Hepatocyte (in vitro differentiated cells): ENCODE measurements at regions not wholly inside any gene's neighbourhood (a gene's known extent, or its start where the extent isn't known, plus 50 kb on each side); places are given as distances from the start of the nearest gene placed in this dataset.

Experiments
- DNase-seq: peaks from one replicate; pipeline ENCODE4 v3.0.0-alpha.2; 2016; ENCODE audit warnings: low spot score
- H2AFZ ChIP-seq: fragments of 200-600 bp; sonication (generic); 2 replicates; pipeline ENCODE4 v1.6.0; 2016; ENCODE audit warnings: antibody characterized with exemption, mild to moderate bottlenecking
- H3K27ac ChIP-seq: fragments of 200-600 bp; sonication (generic); 2 replicates; pipeline ENCODE4 v1.5.1; 2016; ENCODE audit warnings: mild to moderate bottlenecking
- H3K27me3 ChIP-seq: fragments of 200-600 bp; sonication (generic); 2 replicates; pipeline ENCODE4 v1.6.1; 2016
- H3K36me3 ChIP-seq: fragments of 200-600 bp; sonication (generic); replicated peaks from 2 replicates; pipeline ENCODE4 v1.5.1; 2016; ENCODE audit warnings: low read depth; ENCODE audit not compliant: insufficient read depth
- H3K4me1 ChIP-seq: fragments of 200-600 bp; sonication (generic); 2 replicates; pipeline ENCODE4 v1.5.1; 2016; ENCODE audit warnings: mild to moderate bottlenecking, moderate library complexity; ENCODE audit not compliant: insufficient read depth
- H3K4me2 ChIP-seq: fragments of 200-600 bp; sonication (generic); 2 replicates; pipeline ENCODE4 v1.6.0; 2016
- H3K4me3 ChIP-seq: fragments of 200-600 bp; sonication (generic); 2 replicates; pipeline ENCODE4 v1.5.1; 2016; ENCODE audit warnings: mild to moderate bottlenecking
- H3K79me2 ChIP-seq: fragments of 200-600 bp; sonication (generic); 2 replicates; pipeline ENCODE4 v1.6.0; 2017; ENCODE audit warnings: mild to moderate bottlenecking
- H3K9me2 ChIP-seq: fragments of 200-600 bp; sonication (generic); replicated peaks from 2 replicates; pipeline ENCODE4 v1.6.0; 2017; ENCODE audit warnings: mild to moderate bottlenecking; ENCODE audit not compliant: insufficient read depth
- H3K9me3 ChIP-seq: fragments of 200-600 bp; sonication (generic); 2 replicates; pipeline ENCODE4 v1.5.1; 2016; ENCODE audit warnings: low read depth, mild to moderate bottlenecking
- H4K20me1 ChIP-seq: fragments of 200-600 bp; sonication (generic); 2 replicates; pipeline ENCODE4 v1.6.0; 2016; ENCODE audit warnings: mild to moderate bottlenecking; ENCODE audit not compliant: insufficient read depth, poor library complexity, severe bottlenecking
- CTCF ChIP-seq: fragments of 200-600 bp; sonication (generic); IDR thresholded peaks from 2 replicates; pipeline ENCODE4 v1.5.1; 2016; ENCODE audit warnings: antibody characterized with exemption, mild to moderate bottlenecking; ENCODE audit not compliant: poor library complexity
- EZH2 ChIP-seq: fragments of 200-600 bp; sonication (generic); IDR thresholded peaks from 2 replicates; pipeline ENCODE4 v1.6.1; 2016; ENCODE audit warnings: antibody characterized with exemption, mild to moderate bottlenecking, borderline replicate concordance
- EZH2phosphoT487 ChIP-seq: fragments of 200-600 bp; sonication (generic); IDR thresholded peaks from one replicate; pipeline ENCODE4 v1.6.1; 2018; ENCODE audit warnings: antibody characterized with exemption, mild to moderate bottlenecking, low read depth, moderate library complexity; ENCODE audit not compliant: unreplicated experiment, severe bottlenecking
- WGBS: methylation state at CpG from one replicate; pipeline ENCODE4 v1.1.6; 2016; ENCODE audit warnings: low lambda C conversion rate; ENCODE audit errors: missing lambda C conversion rate; 5-methylcytosine and 5-hydroxymethylcytosine counted together

GRCh38 chr14:38073641-38074040 is 134.1 kb upstream of the SSTR1 start:
- no peaks in the 10 kb centered on the region for H4K20me1 ChIP-seq
- H3K36me3 ChIP-seq, result no peaks in the 10 kb centered on the region
- H3K4me1 ChIP-seq, result no peaks in the 10 kb centered on the region
- TF ChIP-seq CTCF (no peak), EZH2 (no peak), EZH2phosphoT487 (no peak)
- no peaks in the 10 kb centered on the region for H3K9me2 ChIP-seq
- H3K4me3 ChIP-seq, result no peak overlapping the region
- H3K27me3 ChIP-seq, result no peaks in the 10 kb centered on the region
- no peaks in the 10 kb centered on the region for H3K9me3 ChIP-seq
- H3K27ac ChIP-seq, result no peak overlapping the region
- H3K79me2 ChIP-seq, result no peaks in the 10 kb centered on the region
- WGBS, result 78% methylated on average over 4 of the region's 4 CpGs
- no peak overlapping the region for H3K4me2 ChIP-seq
- DNase-seq, result no peak
- H2AFZ ChIP-seq, result no peak overlapping the region

GRCh38 chr14:38074081-38074480 is 133.6 kb upstream of the SSTR1 start:
- H3K4me3 ChIP-seq, result no peak overlapping the region
- no peaks in the 10 kb centered on the region for H3K27me3 ChIP-seq
- TF ChIP-seq EZH2 (no peak), EZH2phosphoT487 (no peak), CTCF (no peak)
- 56% methylated on average over 1 of the region's 1 CpG for WGBS
- no peak overlapping the region for H2AFZ ChIP-seq
- no peaks in the 10 kb centered on the region for H3K36me3 ChIP-seq
- no peaks in the 10 kb centered on the region for H3K9me2 ChIP-seq
- no peak overlapping the region for H3K4me2 ChIP-seq
- H3K4me1 ChIP-seq, result no peaks in the 10 kb centered on the region
- no peak overlapping the region for H3K27ac ChIP-seq
- no peaks in the 10 kb centered on the region for H3K9me3 ChIP-seq
- DNase-seq, result no peak
- H4K20me1 ChIP-seq, result no peaks in the 10 kb centered on the region
- no peaks in the 10 kb centered on the region for H3K79me2 ChIP-seq

- no peak overlapping the region for H3K4me2 ChIP-seq
- no peaks in the 10 kb centered on the region for H3K4me1 ChIP-seq
- 86% methylated on average over 2 of the region's 2 CpGs for WGBS
- H3K9me2 ChIP-seq, result no peaks in the 10 kb centered on the region
- TF ChIP-seq EZH2phosphoT487, result no peak
- TF ChIP-seq CTCF, result no peak
- no peak for TF ChIP-seq EZH2
- H4K20me1 ChIP-seq, result no peaks in the 10 kb centered on the region
- H3K4me3 ChIP-seq, result no peak overlapping the region
- H3K36me3 ChIP-seq, result no peaks in the 10 kb centered on the region
- no peaks in the 10 kb centered on the region for H3K9me3 ChIP-seq
- no peak overlapping the region for H3K27ac ChIP-seq
- no peaks in the 10 kb centered on the region for H3K27me3 ChIP-seq
- H3K79me2 ChIP-seq, result no peaks in the 10 kb centered on the region
- DNase-seq, result no peak
- no peak overlapping the region for H2AFZ ChIP-seq
These were observed 132.9 kb upstream of the SSTR1 start for GRCh38 chr14:38074754-38075153.

- TF ChIP-seq EZH2 (no peak), EZH2phosphoT487 (no peak), CTCF (no peak)
- Histone ChIP-seq H3K4me3 (no peak overlapping the region), H3K36me3 (no peaks in the 10 kb centered on the region), H3K9me2 (no peaks in the 10 kb centered on the region), H3K27me3 (no peaks in the 10 kb centered on the region), H3K79me2 (no peaks in the 10 kb centered on the region), H4K20me1 (no peaks in the 10 kb centered on the region), H3K27ac (no peak overlapping the region), H3K4me2 (no peak overlapping the region), H3K9me3 (no peaks in the 10 kb centered on the region), H3K4me1 (no peaks in the 10 kb centered on the region), H2AFZ (no peak overlapping the region)
- DNase-seq, result no peak
- 74% methylated on average over 3 of the region's 3 CpGs for WGBS
These were observed 129.3 kb upstream of the SSTR1 start for GRCh38 chr14:38078393-38078792.
